ENCODE measurements at regions not wholly inside any gene's neighbourhood (a gene's known extent, or its start where the extent isn't known, plus 50 kb on each side); places are given as distances from the start of the nearest gene placed in this dataset.

- H3K27ac ChIP-seq: no peak overlapping the region
Measured at GRCh38 chr14:62315631-62316030, 553.4 kb downstream of the SNAPC1 start.

GRCh38 chr14:62322216-62322615 is 560.0 kb downstream of the SNAPC1 start:
- H3K27ac ChIP-seq: no peak overlapping the region
- TF ChIP-seq CTCF (IDR thresholded peaks at IDR 0.05) (no peak), ZFX (IDR thresholded peaks at IDR 0.05; ENCODE audit: borderline replicate concordance) (no peak)

More at GRCh38 chr14:62315631-62316030, 553.4 kb downstream of the SNAPC1 start:
- TF ChIP-seq CTCF (IDR thresholded peaks at IDR 0.05) (no peak), ZFX (IDR thresholded peaks at IDR 0.05; ENCODE audit: borderline replicate concordance) (no peak)

- no peak overlapping the region for H3K27ac ChIP-seq
- TF ChIP-seq ZFX (IDR thresholded peaks at IDR 0.05; ENCODE audit: borderline replicate concordance) (no peak), CTCF (IDR thresholded peaks at IDR 0.05) (no peak)
Measured at GRCh38 chr14:62329427-62329826, 567.2 kb downstream of the SNAPC1 start.

DNA sequence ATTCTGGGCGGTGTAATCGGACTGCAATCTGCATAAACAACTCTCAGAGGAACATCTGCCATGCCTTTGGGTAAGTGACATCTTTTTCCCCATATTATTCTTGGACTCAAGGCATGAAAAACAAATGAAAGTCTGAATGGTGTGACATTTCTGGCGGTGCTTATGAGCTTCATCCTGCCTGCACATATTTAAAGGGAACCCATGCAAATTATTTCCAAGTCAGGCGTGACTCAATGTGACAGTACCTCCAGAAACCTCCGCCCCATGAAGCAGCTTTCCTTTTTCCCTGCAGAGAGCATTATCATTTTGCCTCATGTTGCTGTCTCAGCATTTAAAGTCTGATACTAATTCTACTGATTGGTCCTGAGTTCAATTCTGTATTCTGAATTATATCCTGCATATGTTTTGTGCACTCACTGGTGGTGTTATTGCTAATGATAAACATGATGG is 585.4 kb downstream of the SNAPC1 start:
- no peak for TF ChIP-seq ZFX (IDR thresholded peaks at IDR 0.05; ENCODE audit: borderline replicate concordance)
- no peak for TF ChIP-seq CTCF (IDR thresholded peaks at IDR 0.05)
- H3K27ac ChIP-seq: no peak overlapping the region

- H3K27ac ChIP-seq: no peak overlapping the region
- TF ChIP-seq CTCF (IDR thresholded peaks at IDR 0.05) (no peak), ZFX (IDR thresholded peaks at IDR 0.05; ENCODE audit: borderline replicate concordance) (no peak)
Measured at GRCh38 chr14:62357362-62357761, 595.1 kb downstream of the SNAPC1 start.

DNA sequence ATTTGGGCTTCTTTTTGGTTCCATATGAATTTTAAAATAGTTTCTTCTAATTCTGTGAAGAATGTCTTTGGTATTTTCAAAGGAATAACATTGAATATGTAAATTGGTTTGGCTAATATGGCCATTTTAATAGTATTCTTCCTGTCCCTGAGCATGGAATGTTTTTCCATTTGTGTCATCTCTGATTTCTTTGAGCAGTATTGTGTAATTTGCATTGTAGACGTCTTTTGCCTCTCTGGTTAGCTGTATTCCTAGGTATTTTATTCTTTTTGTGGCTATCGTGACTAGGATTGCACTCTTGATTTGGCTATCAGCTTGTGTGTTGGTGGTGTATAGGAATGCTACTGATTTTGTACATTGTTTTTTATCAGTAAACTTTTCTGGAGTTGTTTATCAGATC is 601.9 kb downstream of the SNAPC1 start:
- TF ChIP-seq ZFX (IDR thresholded peaks at IDR 0.05; ENCODE audit: borderline replicate concordance) (no peak), CTCF (IDR thresholded peaks at IDR 0.05) (no peak)
- H3K27ac ChIP-seq: no peak overlapping the region

DNA sequence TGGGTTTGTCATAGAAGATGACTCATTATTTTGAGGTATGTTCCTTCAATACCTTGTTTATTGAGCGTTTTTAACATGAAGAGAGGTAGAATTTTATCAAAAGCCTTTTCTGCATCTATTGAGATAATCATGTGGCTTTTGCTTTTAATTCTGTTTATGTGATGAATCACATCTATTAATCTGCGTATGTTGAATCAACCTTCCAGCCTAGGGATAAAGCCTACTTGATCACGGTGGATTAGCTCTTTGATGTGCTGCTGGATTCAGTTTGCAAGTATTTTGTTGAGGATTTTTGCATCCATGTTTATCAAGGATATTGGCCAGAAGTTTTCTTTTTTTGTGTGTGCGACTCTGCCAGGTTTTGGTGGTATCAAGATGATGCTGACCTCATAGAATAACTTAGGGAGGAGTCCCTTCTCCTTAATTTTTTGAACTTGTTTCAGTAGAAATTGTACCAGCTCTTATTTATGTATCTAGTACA is 602.6 kb downstream of the SNAPC1 start:
- TF ChIP-seq ZFX (IDR thresholded peaks at IDR 0.05; ENCODE audit: borderline replicate concordance): no peak
- no peak for TF ChIP-seq CTCF (IDR thresholded peaks at IDR 0.05)

More for the DNA sequence above, 602.6 kb downstream of the SNAPC1 start:
- no peak overlapping the region for H3K27ac ChIP-seq

Data from 22Rv1 (cell line).